ENCODE measurements at regions not wholly inside any gene's neighbourhood (a gene's known extent, or its start where the extent isn't known, plus 50 kb on each side); places are given as distances from the start of the nearest gene placed in this dataset.
"Not testable (repeated sequence)": the region's sequence is repeated elsewhere in the genome, so short reads cannot be mapped to it uniquely, and the experiment has no call there.

DNA sequence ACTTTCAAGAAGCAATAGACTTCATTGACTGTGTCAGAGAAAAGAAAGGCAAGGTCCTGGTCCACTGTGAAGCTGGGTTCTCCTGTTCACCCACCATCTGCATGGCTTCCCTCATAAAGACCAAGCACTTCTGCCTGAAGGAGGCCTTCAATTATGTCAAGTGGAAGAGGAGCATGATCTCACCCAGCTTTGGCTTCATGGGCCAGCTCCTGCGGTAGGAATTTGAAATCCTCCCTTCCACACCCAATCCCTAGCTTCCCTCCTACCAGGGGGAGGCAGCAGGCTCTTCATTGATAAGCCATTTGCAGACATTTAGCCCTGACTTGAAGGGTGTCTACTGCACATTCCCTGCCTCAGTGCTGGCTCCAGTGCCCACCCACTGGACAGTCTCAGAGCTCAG, 84.3 kb upstream of the RHOU start:
- H3K9me3 ChIP-seq (ENCODE audit: control insufficient read depth, insufficient read depth, low read length) = no peaks in the 10 kb centered on the region
- peaks cover 60% of the 10 kb centered on the region for H3K27me3 ChIP-seq (ENCODE audit: control insufficient read depth, insufficient read depth, low read length)
- no peak overlapping the region for H3K27ac ChIP-seq (ENCODE audit: low read depth, low read length)
- peaks cover 7% of the 10 kb centered on the region for H3K4me1 ChIP-seq (ENCODE audit: control insufficient read depth, insufficient read depth, low read length)
- no peak overlapping the region for H3K4me3 ChIP-seq (ENCODE audit: low read depth, low read length)
- H3K36me3 ChIP-seq (ENCODE audit: control insufficient read depth, insufficient read depth, low read length) = no peaks in the 10 kb centered on the region
- no peak overlapping the region for H3K9ac ChIP-seq (ENCODE audit: low read depth, low read length)

DNA sequence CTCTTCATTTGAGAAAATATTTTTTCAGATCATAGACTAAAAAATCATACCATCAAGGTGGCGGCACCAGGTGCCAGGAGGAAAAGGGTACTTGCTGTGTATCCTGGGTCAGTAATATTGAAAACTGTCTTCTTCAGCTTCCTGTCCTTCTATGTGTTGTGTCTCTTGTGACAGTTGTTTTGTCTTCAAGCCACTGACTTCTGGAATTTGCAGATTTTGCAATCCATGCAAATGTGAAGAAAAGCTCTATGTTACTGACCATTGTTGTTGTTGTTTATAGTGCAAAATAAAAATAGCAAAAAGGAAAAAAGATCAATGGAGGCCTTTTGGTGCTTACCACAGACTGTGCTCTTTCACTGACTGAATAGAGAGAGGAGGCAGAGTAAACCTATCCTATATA, 83.2 kb upstream of the RHOU start:
- H3K27me3 ChIP-seq (ENCODE audit: control insufficient read depth, insufficient read depth, low read length) = peaks cover 53% of the 10 kb centered on the region
- H3K4me1 ChIP-seq (ENCODE audit: control insufficient read depth, insufficient read depth, low read length) = peaks cover 5% of the 10 kb centered on the region
- no peak overlapping the region for H3K9ac ChIP-seq (ENCODE audit: low read depth, low read length)
- H3K4me3 ChIP-seq (ENCODE audit: low read depth, low read length) = no peak overlapping the region
- no peak overlapping the region for H3K27ac ChIP-seq (ENCODE audit: low read depth, low read length)
- H3K36me3 ChIP-seq (ENCODE audit: control insufficient read depth, insufficient read depth, low read length) = no peaks in the 10 kb centered on the region
- no peaks in the 10 kb centered on the region for H3K9me3 ChIP-seq (ENCODE audit: control insufficient read depth, insufficient read depth, low read length)

DNA sequence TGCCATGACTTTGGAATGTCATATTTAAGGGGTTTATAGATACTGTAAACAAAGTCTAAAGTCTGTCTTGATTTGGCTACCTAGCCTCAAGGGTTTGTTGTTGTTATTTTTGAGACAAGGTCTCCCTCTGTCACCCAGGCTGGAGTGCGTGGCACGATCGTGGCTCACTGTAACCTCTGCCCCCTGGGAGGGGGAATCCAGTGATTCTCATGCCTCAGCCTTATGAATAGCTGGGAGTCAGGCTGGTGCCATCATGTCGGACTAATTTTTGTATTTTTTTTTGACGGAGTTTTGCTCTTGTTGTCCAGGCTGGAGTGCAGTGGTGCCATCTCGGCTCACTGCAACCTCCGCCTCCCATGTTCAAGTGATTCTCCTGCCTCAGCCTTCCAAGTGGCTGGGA, 82.2 kb upstream of the RHOU start:
- H3K4me1 ChIP-seq (ENCODE audit: control insufficient read depth, insufficient read depth, low read length); H3K9ac ChIP-seq (ENCODE audit: low read depth, low read length); H3K4me3 ChIP-seq (ENCODE audit: low read depth, low read length); H3K36me3 ChIP-seq (ENCODE audit: control insufficient read depth, insufficient read depth, low read length); H3K9me3 ChIP-seq (ENCODE audit: control insufficient read depth, insufficient read depth, low read length); H3K27ac ChIP-seq (ENCODE audit: low read depth, low read length): not testable (repeated sequence)
- H3K27me3 ChIP-seq (ENCODE audit: control insufficient read depth, insufficient read depth, low read length) = peaks cover 44% of the 10 kb centered on the region

DNA sequence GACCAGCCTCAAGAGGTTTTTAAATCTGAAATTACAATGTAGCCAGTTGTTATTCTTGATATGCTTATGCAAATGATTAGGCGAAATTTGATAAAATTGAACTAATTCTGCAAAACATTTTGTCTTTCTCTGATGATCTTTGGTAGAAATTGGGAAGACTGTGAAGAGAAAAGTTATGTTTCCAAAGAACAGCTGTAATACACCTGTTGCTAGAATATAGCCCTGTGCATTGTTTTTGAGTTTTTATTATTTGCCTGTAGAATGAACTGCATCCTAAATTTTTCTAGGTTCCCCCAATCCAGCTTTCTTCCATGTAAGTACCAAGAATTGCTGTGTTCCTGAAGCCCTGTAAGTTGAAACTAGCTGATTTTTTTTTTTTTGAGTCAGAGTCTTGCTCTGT, 81.5 kb upstream of the RHOU start:
- Histone ChIP-seq H3K27me3 (ENCODE audit: control insufficient read depth, insufficient read depth, low read length) (peaks cover 37% of the 10 kb centered on the region), H3K36me3 (ENCODE audit: control insufficient read depth, insufficient read depth, low read length) (no peaks in the 10 kb centered on the region), H3K4me1 (ENCODE audit: control insufficient read depth, insufficient read depth, low read length) (no peaks in the 10 kb centered on the region), H3K4me3 (ENCODE audit: low read depth, low read length) (no peak overlapping the region), H3K9me3 (ENCODE audit: control insufficient read depth, insufficient read depth, low read length) (no peaks in the 10 kb centered on the region), H3K27ac (ENCODE audit: low read depth, low read length) (no peak overlapping the region), H3K9ac (ENCODE audit: low read depth, low read length) (no peak overlapping the region)

DNA sequence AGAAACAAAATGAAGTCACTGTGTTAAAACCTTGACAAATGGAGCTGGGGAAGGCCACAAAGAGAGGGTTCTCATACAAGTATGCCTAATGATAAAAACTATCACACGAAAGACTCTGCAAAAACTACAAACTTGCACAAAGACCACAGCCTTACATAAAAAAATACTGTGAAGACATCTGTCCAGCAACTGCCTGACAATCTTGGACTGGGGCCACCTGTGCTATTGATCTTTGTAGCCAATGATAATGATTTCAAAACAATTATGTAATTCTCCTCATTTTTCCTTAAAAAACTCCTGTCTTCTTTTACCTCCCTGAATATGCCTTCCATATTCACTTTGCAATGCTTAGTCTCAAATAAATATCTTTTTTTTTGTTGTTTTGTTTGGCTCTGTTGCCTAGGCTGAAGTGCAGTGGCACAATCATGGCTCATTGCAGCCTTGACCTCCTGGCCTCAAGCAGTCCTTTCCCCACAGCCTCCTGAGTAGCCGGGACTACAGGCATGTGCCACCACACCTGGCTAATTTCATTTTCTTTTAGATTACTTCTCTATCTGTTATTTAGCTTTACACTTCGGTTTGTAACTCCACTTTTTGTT, 79.4 kb upstream of the RHOU start:
- H3K4me3 ChIP-seq (ENCODE audit: low read depth, low read length) = no peak overlapping the region
- no peaks in the 10 kb centered on the region for H3K9me3 ChIP-seq (ENCODE audit: control insufficient read depth, insufficient read depth, low read length)
- H3K4me1 ChIP-seq (ENCODE audit: control insufficient read depth, insufficient read depth, low read length) = no peaks in the 10 kb centered on the region
- peaks cover 16% of the 10 kb centered on the region for H3K27me3 ChIP-seq (ENCODE audit: control insufficient read depth, insufficient read depth, low read length)
- no peaks in the 10 kb centered on the region for H3K36me3 ChIP-seq (ENCODE audit: control insufficient read depth, insufficient read depth, low read length)
- H3K27ac ChIP-seq (ENCODE audit: low read depth, low read length) = no peak overlapping the region
- H3K9ac ChIP-seq (ENCODE audit: low read depth, low read length) = no peak overlapping the region

DNA sequence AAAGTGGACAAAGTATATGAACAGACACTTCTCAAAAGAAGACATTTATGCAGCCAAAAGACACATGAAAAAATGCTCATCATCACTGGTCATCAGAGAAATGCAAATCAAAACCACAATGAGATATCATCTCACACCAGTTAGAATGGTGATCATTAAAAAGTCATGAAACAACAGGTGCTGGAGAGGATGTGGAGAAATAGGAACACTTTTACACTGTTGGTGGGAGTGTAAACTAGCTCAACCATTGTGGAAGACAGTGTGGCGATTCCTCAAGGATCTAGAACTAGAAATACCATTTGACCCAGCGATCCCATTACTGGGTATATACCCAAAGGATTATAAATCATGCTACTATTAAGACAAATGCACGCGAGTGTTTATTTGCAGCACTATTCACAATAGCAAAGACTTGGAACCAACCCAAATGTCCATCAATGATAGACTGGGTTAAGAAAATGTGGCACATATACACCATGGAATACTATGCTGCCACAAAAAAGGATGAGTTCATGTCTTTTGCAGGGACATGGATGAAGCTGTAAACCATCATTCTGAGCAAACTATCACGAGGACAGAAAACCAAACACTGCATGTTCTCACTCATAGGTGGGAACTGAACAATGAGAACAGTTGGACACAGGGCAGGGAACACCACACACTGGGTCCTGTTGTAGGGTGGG, 73.1 kb upstream of the RHOU start:
- not testable (repeated sequence) for H3K9me3 ChIP-seq (ENCODE audit: control insufficient read depth, insufficient read depth, low read length); H3K9ac ChIP-seq (ENCODE audit: low read depth, low read length); H3K27me3 ChIP-seq (ENCODE audit: control insufficient read depth, insufficient read depth, low read length); H3K4me1 ChIP-seq (ENCODE audit: control insufficient read depth, insufficient read depth, low read length); H3K36me3 ChIP-seq (ENCODE audit: control insufficient read depth, insufficient read depth, low read length); H3K27ac ChIP-seq (ENCODE audit: low read depth, low read length); H3K4me3 ChIP-seq (ENCODE audit: low read depth, low read length)

DNA sequence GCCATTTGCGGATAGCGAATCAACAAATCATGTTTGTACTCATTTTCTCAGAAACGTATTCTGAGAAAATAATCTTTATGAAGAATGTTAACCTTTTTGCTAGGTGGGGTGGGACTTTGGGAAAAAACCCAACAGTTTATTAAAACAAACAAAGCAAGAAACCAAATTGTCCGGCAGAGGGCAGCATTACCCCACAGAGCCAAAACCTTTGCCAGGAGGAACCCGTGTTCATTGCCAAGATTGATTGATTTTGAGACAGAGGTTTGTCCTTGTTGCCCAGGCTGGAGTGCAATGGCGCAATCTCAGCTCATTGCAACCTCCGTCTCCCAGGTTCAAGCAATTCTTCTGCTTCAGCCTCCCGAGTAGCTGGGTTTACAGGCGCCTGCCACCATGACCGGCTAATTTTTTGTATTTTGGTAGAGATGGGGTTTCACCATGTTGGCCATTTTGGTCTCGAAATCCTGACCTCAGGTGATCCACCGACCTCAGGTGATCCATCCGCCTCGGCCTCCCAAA, 70.8 kb upstream of the RHOU start:
- H3K4me3 ChIP-seq (ENCODE audit: low read depth, low read length) = no peak overlapping the region
- H3K9me3 ChIP-seq (ENCODE audit: control insufficient read depth, insufficient read depth, low read length) = no peaks in the 10 kb centered on the region
- no peaks in the 10 kb centered on the region for H3K36me3 ChIP-seq (ENCODE audit: control insufficient read depth, insufficient read depth, low read length)
- H3K4me1 ChIP-seq (ENCODE audit: control insufficient read depth, insufficient read depth, low read length) = no peaks in the 10 kb centered on the region
- no peak overlapping the region for H3K9ac ChIP-seq (ENCODE audit: low read depth, low read length)
- H3K27ac ChIP-seq (ENCODE audit: low read depth, low read length) = no peak overlapping the region
- H3K27me3 ChIP-seq (ENCODE audit: control insufficient read depth, insufficient read depth, low read length) = no peaks in the 10 kb centered on the region

DNA sequence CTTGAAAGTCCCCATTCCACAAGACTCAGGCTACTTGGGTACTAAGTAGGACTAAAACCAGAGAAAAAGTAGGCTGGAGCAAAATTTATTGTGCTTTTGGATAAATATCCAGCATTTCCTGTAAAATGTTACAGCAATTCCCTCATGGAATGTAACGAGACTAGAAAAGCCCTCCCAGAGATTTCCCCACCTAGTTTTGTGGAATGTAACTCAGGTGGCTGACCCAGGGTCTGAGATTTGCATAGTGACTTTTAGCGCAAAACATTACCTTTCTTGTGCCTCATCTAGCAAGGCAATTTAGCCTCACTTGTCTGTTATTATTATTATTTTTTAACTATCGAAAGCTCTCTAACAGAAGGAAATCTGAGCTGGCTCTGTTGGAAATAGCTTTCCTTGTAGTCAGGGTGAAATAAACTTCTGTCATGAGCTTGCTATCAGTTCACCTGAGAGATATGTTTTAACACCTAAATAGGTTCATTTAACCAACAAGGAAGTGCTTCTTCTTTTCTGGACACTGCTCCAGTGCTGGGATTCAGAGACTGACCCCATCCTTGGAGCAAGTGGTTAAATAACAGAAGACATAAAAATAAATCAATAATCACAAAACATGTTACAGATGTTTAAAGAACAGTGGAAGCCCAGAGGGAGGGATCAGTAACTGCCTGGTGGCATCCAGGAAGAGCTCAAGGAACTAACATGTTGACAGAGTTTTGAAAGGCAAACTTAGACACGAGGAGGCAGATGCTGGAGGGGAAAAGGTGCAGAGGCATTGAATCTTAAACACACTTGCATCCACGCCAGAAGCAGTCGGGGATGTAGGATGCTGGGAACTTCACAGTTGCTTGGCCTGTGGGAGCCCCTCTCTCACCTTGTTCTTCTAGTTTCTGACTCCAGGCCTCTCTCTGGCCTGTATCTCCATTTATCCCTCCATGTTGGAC, 68.3 kb upstream of the RHOU start:
- Histone ChIP-seq H3K27ac (ENCODE audit: low read depth, low read length) (no peak overlapping the region), H3K36me3 (ENCODE audit: control insufficient read depth, insufficient read depth, low read length) (no peaks in the 10 kb centered on the region), H3K4me1 (ENCODE audit: control insufficient read depth, insufficient read depth, low read length) (no peaks in the 10 kb centered on the region), H3K9me3 (ENCODE audit: control insufficient read depth, insufficient read depth, low read length) (no peaks in the 10 kb centered on the region), H3K27me3 (ENCODE audit: control insufficient read depth, insufficient read depth, low read length) (no peaks in the 10 kb centered on the region), H3K4me3 (ENCODE audit: low read depth, low read length) (no peak overlapping the region), H3K9ac (ENCODE audit: low read depth, low read length) (no peak overlapping the region)

DNA sequence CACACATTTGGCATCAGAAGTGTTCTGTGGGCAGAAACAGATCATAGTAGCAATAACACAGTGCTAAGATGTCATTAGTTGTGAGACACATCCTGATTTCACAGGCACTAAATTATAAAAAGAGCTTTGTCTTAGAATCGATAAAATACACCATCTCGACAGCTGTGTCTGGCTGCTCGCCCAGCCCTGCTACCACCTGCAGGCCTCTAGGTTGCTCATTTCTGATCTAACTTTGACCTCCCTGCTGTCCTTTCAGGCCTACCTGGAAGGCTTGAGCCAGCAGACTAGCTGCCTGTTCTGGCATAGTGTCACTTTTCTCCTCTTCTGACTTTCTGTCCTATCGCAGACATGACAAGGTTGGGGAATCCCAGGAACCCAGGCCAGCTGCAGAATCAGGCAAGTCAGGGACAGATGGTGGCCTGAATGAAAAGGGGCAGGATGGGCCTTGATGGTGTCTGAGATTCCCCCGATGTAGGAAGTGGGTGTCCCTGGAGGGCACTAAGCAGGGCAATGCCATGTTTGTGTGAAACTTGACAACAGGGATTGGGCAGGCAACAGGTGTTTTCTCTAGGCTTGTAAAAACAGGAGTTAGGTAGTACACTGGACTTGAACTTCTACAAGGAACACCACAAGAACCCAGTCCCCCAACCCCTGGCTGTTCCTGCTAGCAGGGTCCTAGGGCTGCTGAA, 66.6 kb upstream of the RHOU start:
- H3K27ac ChIP-seq (ENCODE audit: low read depth, low read length) = no peak overlapping the region
- H3K4me1 ChIP-seq (ENCODE audit: control insufficient read depth, insufficient read depth, low read length) = no peaks in the 10 kb centered on the region
- no peak overlapping the region for H3K9ac ChIP-seq (ENCODE audit: low read depth, low read length)

DNA sequence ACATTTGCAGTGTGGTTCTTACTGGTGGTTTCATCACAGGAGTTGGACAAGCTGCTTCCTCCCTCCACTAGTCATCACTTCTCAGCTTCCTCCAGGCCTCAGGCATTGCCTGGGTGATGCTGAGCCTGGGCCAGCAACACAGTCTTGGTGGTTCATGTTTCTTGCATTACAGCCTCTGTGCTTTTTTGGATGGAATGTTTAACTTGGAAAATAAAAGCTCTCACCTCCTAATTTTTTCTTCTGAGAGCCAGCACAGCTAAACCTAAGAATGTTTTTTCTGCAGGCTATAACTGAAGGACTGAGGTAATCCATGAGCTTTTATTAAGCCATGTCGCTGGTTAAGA, 66.1 kb upstream of the RHOU start:
- no peak overlapping the region for H3K4me3 ChIP-seq (ENCODE audit: low read depth, low read length)
- H3K27ac ChIP-seq (ENCODE audit: low read depth, low read length) = no peak overlapping the region
- H3K36me3 ChIP-seq (ENCODE audit: control insufficient read depth, insufficient read depth, low read length) = no peaks in the 10 kb centered on the region
- H3K27me3 ChIP-seq (ENCODE audit: control insufficient read depth, insufficient read depth, low read length) = no peaks in the 10 kb centered on the region
- H3K9ac ChIP-seq (ENCODE audit: low read depth, low read length) = no peak overlapping the region
- no peaks in the 10 kb centered on the region for H3K4me1 ChIP-seq (ENCODE audit: control insufficient read depth, insufficient read depth, low read length)
- H3K9me3 ChIP-seq (ENCODE audit: control insufficient read depth, insufficient read depth, low read length) = no peaks in the 10 kb centered on the region

More for the DNA sequence above, 66.6 kb upstream of the RHOU start:
- no peaks in the 10 kb centered on the region for H3K36me3 ChIP-seq (ENCODE audit: control insufficient read depth, insufficient read depth, low read length)
- no peak overlapping the region for H3K4me3 ChIP-seq (ENCODE audit: low read depth, low read length)
- H3K27me3 ChIP-seq (ENCODE audit: control insufficient read depth, insufficient read depth, low read length) = no peaks in the 10 kb centered on the region
- H3K9me3 ChIP-seq (ENCODE audit: control insufficient read depth, insufficient read depth, low read length) = no peaks in the 10 kb centered on the region
